NT2/D1 (cell line): ENCODE measurements at regions not wholly inside any gene's neighbourhood (a gene's known extent, or its start where the extent isn't known, plus 50 kb on each side); places are given as distances from the start of the nearest gene placed in this dataset.

Source experiments
- SUZ12 ChIP-seq: IDR thresholded peaks from 2 replicates; pipeline ENCODE4 v1.6.1; 2011; ENCODE audit not compliant: insufficient read length, insufficient read depth; ENCODE audit errors: extremely low read depth
- YY1 ChIP-seq: IDR thresholded peaks from 2 replicates; pipeline ENCODE4 v1.6.1; 2011; ENCODE audit not compliant: insufficient read length, insufficient read depth
- ZNF274 ChIP-seq: IDR thresholded peaks from 2 replicates; pipeline ENCODE4 v1.6.1; 2011; ENCODE audit warnings: mild to moderate bottlenecking, low read depth, low read length

DNA sequence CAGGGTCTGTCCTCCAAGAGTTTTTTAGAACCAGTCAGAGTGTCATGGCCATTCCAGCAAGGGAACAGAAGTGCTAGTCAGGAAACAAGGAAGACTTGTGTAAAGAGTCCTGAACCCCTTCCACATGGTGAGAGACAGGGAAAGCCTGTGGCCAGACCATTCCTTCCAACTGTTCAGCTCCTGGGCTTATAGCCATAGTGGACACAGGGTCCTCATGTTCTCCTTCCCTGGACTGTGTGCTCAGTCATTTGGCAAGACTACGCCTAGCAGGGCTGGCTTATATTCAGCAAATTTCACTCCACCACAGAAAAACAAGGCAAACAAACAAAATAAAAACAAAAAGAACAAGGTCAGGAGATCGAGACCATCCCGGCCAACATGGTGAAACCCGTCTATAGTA is 60.5 kb downstream of the NRN1 start:
- TF ChIP-seq SUZ12 (no peak), YY1 (no peak), ZNF274 (no peak)
